ENCODE measurements at regions not wholly inside any gene's neighbourhood (a gene's known extent, or its start where the extent isn't known, plus 50 kb on each side); places are given as distances from the start of the nearest gene placed in this dataset.

DNA sequence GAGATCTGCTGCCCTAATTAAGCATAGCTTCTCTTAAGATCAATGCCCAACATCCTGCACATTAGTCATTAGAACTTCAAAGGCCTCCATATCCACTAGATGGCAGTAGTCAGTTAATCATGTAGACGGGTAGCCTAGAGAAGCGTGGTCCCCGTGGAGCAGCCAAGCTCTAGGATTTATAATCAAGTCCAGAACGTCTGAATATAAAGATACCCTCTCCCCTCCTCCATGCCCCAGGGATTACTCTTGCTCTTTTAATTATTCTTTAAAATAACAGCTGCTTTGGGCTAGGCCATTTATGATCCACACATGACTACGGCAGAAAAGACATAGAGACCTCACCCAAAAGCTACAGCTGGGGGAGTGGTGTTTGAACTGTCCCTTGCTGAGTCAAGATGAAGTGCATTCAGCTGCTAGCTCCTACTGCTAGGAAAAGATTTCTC lies 327.6 kb upstream of the PLET1 start:
- peak; percentile 67 for DNase-seq (ENCODE audit: low read depth)

DNA sequence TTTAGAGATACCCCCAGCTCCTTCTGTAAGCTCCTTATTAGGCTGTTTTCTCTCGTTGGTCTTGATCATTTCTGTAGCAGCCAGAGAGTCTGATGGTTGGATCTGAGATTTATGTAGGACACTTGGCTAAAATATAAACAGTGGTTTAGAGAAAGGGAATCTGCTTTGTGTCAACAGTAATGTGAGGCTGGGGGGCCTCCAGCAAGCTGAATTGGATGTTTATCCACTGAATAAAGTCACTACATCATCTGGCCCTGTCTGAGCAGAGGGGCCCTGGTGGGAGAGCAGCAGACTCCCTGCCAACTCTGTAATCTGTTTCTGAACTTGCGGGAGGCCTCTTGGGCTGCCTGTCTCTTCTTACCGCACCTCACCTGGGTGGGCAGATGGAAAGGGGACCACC lies 328.5 kb upstream of the PLET1 start:
- no peak for DNase-seq (ENCODE audit: low read depth)

DNA sequence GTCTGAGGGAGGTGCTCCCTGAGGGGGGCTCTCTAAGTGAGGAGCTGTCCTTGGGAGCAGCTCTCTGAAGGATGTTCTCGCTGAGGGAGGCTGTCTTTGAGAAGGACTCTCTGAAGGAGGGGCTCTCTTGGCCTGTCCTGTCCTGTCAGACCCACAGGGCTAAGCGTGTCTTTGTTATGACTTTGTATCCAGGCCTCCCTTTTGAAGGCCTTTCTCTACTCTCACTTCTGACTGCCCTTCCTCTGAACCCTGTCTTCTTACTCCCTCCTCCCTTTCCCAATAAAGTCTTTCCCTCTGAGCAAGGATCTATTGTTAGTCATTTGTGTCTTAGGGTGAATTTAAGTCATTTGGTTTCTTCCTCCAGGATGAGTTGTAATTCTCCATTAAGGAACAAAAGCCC lies 330.1 kb upstream of the PLET1 start:
- peak; percentile 10 for DNase-seq (ENCODE audit: low read depth)

DNA sequence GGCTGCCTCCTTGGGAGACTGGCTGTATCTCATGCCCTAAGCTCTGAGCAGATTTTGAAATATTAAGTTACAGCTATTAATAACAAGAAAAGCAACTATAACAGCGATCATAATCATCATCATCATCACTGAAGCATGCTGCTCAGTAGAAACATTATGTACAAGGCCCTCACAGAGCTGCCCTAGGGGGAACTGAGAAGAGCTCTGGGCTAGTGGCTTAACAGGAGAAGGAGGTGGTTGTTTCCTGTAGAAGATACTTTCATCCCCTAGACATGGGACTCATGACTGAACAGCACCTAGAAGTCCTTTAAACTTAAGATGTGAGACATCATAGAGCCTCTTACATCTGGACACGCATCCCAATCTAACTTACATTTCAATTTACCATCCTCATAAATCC lies 332.8 kb upstream of the PLET1 start:
- no peak for DNase-seq (ENCODE audit: low read depth)

DNA sequence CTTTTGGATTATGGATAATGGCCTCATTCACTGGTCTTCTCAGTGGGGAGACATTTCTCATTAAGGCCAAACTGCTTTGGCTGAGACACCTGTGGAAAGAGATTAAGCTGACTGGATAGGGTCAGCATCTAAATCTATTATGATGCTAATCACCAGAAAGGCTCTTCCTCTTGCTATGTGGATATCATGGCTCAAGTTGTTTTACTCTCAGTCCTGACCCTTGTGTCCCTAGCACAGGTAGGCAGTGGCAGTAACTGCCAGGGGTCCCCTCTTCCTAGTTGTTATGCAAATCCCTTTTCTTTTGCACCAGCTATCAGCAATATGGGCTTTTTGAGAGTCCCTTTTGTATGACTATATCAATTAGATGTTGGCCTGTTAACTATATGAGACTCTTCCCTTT lies 335.7 kb upstream of the PLET1 start:
- no peak for DNase-seq (ENCODE audit: low read depth)

DNA sequence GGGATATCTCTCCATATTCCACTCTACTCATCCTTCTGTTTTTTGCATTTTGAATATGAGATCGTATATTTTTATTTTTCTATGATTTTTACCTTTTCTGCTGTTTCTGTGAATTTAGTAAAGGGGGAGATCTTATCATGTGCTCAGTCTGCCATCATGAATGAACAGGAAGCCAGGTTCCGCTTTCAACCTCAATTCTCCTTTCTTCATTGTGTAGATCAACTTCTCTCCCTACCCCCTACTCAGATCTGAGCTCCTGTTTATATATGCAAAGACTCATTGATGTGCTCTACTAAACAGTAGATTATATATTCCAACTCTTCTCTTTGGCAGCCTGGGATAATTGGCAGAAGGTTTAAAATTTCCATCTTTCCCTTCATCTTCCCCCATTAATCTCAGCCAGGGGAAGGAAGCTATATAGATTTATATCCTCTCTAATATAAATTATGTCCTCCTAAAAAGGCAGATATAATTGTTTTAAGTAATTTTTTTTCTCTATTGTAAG lies 336.7 kb upstream of the PLET1 start:
- DNase-seq (ENCODE audit: low read depth) = no peak

DNA sequence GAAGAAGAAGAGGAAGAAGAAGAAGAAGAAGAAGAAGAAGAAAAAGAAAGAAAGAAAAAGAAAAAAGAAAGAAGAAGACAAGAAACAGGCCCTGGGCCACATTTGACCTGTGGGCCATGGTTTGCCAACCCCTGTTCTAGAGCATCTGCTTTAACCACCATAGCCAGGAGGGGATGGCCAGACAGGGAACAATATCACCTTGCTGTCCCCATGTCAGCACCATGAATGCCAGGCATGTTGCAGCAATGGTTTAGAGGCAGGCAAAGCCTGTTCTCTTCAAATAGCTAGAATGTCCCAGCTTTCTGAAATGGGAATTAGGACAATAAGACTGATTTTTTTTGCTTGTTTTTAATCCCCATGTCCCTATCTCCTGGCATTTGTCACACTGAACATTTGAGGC lies 338.6 kb upstream of the PLET1 start:
- no peak for DNase-seq (ENCODE audit: low read depth)

DNA sequence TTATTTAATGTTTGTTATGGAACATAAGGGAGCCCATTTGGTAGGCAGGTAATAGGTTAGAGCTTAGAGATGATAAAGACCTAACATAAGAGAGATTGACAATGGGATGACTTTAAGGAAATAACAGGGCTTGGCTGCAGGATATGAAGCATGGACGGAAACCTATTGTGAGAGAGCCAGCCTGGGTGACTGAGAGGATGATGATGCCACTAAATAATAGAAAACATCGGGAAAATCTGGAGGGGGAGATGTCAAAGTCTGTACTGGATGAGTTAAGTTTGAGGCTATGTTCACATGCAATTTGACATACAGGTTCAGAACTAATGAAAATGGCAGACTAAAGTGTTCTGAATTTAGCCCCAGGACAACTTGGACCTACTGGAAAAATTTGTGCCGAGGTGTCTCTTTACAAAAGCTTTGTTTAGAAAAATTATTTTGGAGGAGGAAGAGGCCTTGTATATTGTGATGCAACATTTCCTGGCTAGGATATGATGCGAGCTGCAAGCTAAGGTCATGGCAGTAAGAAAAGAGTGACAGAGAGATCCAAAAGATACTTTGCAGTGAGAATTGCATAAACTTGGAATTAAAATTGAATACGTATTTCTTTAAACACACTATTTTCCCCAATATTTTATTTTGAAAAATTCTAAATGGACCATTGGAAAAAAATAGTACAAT lies 339.3 kb upstream of the PLET1 start:
- DNase-seq (ENCODE audit: low read depth) = no peak

DNA sequence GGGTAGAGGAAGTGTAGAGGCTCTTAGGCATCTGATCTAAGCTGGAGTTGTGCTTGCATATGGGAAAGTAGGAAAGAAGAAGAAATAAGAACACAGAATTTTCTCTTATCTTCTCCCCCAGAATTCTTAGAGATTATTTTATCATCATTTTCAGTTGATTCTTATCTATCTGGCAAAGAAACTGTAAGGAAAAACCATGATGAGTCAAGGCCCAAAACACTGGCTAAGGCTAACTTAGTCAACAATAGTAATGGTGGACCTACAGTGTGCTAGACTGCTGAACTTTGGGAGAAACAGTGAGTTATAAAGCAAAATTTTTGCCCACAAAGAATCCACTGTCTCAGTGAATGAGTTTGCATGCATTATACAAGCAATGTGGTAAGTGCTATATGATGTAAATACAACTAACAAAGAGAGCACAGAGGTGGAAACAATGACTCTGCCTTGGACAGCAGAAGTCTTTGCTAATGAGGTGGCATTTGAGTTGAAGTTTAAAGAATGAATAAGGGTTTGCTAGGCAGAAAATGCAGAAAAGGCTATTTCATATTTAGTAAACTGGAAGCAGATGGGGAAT lies 344.5 kb upstream of the PLET1 start:
- no peak for DNase-seq (ENCODE audit: low read depth)

DNA sequence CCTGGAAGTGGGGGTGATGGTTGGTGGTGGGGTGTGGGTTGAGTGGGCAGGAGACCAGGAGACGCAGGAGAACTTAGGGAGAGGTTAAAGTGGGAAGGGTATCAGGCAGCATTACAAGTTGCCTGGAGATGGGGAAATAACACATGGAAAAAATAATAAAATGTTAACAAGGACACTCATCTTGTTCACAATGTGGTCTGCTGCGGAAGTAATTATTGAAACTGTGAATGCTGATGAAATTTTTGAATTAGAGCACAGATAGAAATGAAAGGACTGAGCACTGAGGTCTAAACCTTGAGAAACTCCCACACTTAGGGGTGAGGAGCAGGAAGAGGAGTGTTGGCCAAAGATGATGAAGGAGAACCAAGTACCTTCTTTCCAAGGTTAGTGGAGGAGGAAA lies 346.0 kb upstream of the PLET1 start:
- no peak for DNase-seq (ENCODE audit: low read depth)

DNA sequence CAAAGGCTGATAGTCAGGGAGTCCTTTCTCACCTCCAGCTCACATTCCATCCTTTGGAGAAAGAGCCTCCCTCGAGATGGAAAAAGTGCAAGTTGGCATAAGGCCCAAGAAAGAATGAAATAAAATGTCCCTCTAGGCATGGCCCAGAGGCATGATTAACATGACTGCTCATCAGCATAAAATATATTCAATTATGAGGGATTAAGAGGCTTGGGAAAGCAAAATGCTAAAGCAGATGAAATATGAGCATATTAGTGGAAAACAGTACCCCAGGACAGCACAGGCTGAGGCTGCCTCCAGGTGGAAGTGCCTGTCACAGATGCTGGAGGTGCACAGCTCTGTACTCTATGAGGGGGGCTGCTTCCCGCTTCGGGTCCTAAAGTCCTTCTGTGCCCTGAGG lies 347.8 kb upstream of the PLET1 start:
- no peak for DNase-seq (ENCODE audit: low read depth)

DNA sequence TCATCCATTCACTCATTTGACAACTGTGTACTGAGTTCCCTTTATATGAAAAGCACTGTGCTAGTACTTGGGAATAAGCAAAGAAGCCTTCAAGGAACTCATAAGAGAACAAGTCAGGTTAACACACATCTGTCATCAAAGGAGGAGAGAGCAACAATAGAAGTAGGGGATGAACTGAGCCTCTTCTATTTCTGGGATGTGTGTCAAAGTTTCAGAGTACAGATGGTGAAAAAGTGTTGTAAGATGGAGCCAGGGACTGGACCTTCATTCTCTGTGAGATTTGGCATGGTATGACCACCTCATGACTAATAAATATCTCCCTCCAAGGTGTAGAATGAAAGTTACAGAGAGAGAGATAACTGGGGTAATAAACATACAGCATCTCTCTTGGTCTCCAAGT lies 349.8 kb upstream of the PLET1 start:
- DNase-seq (ENCODE audit: low read depth) = no peak

DNA sequence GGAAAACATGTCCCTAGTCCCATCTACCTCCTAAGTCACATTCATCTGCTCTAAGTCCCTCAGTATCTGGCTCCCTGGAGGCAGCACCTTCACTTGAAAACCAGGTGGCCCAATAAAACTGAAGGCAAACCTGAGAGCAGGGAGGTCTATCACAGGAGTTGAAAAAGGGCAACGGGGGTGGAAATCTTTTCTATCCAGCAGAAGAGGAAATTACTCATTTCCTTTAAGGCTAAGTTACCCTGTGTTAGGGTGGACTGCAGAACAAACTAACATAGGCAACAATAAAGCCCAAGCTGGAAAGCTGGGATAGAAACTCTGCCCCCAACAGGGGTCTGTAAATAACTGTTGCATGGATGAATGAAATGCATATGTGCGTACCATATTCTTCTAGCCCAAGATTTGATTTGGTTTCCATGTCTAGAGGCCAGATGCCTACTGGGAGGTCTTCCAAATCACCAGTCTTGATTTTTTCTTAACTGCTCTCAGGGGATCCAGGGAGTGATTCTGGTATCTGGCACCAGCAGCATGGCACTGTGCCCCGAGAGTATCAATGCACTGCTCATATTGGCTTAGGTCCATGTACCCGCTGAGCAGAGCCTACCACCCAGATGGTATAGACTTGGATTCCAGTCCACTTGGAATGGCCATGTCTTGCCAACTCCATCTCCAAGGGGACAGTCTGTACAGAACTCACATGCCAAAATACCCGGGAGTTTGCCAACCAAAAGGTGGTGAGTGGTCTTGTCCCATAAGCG lies 350.0 kb upstream of the NCAM1 start:
- no peak for DNase-seq (ENCODE audit: low read depth)

DNA sequence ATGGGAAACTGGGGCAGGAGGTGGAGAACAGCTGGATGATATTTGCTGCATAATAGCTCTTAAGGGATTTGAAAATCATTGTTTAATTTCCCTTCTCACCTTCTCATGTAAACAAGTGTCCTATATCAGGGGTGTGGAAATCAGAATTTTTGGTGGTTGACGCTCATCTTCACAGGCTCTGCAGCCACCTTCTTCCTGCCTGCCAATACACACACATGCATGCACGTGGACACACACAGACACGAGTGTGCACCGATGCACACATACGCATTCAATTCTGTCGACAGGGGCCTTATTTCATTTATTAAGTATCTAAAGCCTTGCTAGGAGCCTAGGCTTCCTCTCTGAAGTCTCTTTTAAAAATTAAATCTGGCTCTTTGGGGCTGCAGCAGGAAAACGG lies 349.4 kb upstream of the NCAM1 start:
- DNase-seq (ENCODE audit: low read depth) = no peak

DNA sequence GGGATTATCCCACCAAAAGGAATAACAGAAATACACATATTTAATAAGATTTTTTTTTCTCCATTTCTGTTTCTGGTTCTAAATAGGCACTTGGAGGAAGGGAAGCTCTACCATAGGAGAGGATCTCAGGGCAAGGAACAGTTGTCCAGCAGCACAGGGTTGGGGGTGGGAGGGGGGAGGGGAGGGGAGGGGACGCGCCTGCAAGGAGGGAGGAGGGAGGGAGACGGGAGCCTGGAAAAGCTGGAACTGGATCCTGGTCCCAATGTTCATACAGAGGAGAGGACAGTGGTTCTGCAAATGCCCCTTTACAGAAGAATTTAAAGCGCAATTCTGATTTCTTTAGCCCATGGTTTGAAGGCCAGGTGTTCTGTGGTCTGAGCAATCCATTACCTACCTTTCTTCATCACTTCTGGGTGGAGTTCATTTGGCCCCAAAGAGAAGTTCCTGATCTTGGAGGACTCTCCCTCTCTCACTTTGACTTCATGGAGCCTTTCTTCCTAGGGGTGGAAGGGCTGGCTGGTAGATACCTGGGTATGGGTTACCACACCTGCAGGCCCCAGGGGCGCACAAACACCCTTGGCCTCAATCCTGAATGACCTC lies 348.9 kb upstream of the NCAM1 start:
- DNase-seq (ENCODE audit: low read depth) = no peak

DNA sequence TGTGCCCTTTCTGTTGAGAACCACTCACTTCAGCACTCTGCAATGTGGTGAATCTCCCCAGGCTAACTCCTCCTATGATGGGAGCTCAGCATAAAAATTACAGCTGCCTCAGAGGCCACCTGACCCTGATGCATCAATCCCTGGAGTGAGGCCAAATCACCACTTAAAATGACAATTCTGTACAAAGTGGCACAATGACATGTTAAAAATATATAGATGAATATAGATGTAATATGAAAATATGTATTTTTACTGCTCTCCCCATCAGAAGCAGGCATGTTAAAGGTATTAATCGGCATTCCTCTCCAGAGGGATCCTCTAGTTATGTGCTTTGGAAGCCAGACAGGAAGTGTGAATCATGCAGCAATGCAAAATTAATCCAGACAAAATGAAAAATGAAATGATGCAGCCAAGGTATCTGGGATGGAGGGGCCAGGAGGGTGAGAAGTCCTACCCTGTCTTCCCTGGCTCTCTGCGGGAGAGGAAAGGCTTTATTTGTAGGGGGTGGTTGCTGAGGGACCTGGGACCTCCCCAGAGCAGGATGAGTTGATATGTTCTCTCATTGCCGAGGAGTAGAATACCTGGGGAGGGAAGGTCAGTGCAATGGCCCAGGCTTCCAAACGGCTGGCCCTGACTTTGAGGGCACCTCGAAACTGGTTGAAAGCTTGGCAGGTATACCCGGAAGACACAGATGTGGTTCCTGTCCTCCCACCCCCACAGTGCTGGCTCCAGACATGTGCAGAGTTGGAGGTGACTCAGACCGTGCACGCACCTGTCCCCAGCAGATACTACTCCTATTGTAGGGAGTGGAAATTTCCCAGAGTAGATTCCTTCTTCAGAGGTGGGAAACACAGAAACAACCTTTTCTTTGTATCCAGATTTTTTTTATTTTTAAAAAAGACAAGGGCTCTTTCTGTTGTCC lies 347.9 kb upstream of the NCAM1 start:
- peak; percentile 42 for DNase-seq (ENCODE audit: low read depth)

DNA sequence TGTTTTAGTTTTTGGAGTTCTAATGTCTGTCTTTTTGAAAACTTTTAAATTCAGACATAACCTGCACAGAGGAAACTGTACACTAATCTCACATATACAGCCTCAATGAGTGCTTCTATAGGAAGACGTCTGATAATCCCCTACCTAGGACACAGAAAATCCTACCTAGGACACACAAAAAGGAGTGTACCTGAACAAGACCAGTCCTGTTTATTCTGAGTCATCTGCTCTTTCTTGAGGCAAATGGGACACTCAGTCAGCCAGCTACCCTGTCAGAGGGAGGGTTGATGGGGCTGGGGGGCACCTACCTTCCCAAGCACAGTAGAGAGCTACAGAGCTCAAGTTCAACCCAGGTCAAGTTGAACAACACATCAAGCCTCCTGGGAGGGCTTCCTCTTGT lies 346.6 kb upstream of the NCAM1 start:
- DNase-seq (ENCODE audit: low read depth) = no peak

DNA sequence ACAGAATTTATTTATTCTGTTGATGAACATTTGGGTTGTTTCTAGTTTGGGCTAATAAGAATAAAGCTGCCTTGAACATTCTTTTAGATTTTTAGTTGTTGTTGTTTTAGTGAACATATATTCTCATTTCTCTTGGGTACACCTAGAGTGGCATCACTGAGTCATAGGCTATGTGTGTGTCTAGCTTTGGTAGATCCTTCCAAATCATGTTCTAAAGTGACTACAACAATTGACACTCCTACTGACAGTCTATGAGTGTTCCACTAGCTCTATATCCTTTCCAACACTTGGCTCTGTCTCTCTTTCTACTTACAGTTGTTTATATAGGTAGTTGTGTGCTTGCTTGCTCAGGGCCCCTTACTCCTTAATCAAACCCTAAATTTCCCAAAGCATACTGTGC lies 346.0 kb upstream of the NCAM1 start:
- DNase-seq (ENCODE audit: low read depth) = no peak

DNA sequence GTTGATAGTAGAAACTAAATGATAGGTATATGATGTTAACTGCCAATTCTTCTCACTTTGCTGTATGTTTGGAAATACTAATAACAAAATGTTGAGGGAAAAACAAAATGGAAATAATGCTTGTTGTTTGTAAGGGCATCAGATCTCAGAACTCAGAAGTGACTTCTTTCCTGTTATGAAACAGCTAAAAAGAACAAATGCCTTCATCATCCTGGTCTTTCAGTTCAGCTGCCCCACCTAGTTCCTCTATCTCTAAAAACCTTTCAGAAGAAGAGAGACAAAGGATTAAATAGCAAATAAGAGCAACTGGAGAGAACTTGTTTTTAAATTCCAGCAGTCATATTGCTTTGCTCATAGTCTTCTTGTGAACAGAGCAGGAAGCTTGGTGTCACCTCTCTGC lies 345.3 kb upstream of the NCAM1 start:
- DNase-seq (ENCODE audit: low read depth) = no peak

DNA sequence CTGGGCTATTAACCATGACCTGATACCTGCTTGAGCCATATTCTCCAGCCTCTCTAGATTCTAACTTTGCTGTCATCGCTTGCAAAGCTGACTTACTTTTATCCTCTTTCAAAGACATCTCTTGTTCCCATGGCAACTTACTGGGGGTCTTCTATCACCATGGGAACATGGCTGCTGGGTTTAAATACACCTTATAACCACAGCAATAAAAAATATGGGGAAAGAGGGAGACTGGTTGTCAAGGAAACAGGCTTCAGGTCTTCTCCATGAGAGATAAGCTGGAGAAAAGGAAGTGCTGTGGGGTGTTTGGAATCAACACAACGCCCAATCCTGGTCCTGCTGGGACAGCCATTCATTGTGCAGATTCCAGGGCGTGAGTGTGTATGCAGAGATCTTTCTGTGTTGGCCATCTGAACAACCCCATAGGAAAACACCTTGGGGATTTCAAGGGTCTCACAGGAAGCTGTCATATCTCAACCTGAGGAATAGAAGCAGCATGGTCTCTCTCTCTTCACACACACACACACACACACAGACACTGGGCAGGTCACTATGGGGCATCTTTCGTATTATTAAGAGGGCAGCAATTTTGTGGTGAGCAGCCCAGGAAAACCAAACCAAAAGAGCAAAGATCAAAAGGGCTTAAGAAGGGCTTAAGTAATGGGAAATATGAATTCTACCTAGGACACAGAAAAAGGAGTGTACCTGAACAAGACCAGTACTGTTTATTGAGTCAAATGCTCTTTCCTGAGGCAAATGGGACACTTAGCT lies 344.7 kb upstream of the NCAM1 start:
- no peak for DNase-seq (ENCODE audit: low read depth)

DNA sequence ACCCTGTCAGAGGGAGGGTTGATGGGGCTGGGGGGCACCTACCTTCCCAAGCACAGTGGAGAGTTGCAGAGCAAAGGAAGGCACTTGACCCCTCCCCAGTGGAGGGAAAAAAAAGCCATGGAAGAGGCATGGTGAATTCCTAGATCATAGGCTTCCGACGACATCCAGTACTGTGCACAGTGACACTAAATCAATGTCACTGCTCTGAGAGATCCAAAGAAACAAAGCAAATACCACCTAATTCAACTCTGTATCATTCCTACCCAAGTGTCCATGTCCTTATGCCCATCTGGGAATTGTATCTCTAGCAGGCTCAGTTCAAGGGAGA lies 344.2 kb upstream of the NCAM1 start:
- DNase-seq (ENCODE audit: low read depth) = no peak

Data from GM04504 (cell line).